HG02840 (cell line): ENCODE measurements at regions not wholly inside any gene's neighbourhood (a gene's known extent, or its start where the extent isn't known, plus 50 kb on each side); places are given as distances from the start of the nearest gene placed in this dataset.
"Not testable (repeated sequence)": the region's sequence is repeated elsewhere in the genome, so short reads cannot be mapped to it uniquely, and the experiment has no call there.

Source experiments
- ATAC-seq: cut with Tn5 transposase; IDR thresholded peaks from one replicate; pipeline ENCODE4 v1.9.1; 2021; ENCODE audit warnings: mild to moderate bottlenecking, moderate library complexity, moderate number of reproducible peaks; ENCODE audit not compliant: unreplicated experiment, low FRiP score

DNA sequence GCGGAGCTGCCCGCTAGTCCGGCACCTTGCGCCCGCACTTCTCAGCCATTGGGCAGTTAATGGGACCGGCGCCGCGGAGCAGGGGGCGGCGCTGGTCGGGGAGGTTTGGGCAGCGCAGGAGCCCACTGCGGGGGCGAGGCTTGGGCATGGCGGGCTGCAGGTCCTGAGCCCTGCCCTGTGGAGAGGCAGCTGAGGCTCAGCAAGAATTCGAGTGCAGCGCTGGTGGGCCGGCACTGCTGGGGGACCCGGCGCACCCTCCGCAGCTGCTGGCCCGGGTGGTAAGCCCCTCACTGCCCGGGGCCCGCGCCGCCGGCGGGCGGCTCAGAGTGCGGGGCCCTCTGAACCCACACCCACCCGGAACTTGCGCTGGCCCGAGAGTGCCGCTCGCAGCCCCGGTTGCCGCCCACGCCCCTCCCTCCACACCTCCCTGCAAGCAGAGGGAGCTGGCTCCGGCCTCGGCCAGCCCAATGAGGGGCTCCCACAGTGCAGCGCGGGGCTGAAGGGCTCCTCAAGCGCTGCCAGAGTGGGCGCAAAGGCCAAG lies 835.0 kb downstream of the TBL1XR1 start:
- no peak for ATAC-seq

DNA sequence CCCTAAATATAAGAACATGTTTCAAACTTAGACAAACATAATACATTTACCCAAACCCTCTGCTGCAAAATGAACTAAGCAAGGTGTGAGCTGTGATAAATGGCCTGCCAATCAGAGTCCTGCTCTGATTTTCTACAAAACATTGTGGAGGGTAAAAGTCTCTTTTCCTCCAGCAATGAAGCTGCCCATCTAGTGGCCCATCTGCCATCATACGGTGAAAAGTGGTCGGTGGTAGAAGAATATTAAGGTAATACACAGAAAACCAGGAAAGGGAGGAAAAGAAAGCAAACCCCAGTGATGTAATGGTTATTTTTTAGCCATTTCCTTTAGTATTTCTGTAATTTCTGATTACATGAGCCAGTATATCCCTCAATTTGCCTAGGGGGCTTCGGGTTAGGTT lies 838.1 kb downstream of the TBL1XR1 start:
- ATAC-seq = no peak

DNA sequence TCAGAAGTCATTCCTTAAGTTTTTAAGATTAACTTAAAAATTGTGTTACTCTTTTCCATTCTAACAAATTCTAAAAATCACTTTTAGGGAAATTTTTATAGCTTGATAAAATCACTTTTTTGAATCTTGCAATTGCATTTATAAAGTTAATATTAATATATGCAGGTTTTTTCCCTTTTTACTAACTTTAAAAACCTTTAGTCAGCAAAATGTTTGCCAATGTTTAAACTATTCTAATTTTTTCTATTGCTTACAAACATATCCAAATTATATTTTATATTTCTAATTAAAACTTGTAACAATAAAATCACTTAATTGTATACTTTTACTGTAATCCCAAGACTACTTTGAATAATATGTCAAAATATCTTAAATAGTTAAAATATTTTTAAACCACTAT lies 839.4 kb downstream of the TBL1XR1 start:
- ATAC-seq = no peak

DNA sequence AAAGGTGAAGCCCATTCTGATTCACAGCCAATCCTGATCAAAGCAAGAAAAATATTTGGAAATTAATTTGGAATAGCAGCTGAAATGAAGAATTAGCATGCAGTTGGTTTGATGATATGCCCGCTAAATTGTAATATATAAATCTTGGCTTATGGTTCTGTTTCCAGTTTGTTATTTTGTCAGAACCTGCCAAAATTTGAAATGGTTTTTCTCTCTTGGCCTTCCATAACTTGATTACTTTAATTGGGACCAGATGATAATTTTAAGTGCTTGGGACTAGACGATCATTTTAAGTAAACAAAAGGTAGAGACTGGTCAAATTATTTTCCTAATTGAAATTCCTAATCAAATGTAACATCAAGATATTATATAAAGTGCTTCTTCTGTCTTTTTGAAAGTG lies 842.4 kb downstream of the TBL1XR1 start:
- no peak for ATAC-seq

DNA sequence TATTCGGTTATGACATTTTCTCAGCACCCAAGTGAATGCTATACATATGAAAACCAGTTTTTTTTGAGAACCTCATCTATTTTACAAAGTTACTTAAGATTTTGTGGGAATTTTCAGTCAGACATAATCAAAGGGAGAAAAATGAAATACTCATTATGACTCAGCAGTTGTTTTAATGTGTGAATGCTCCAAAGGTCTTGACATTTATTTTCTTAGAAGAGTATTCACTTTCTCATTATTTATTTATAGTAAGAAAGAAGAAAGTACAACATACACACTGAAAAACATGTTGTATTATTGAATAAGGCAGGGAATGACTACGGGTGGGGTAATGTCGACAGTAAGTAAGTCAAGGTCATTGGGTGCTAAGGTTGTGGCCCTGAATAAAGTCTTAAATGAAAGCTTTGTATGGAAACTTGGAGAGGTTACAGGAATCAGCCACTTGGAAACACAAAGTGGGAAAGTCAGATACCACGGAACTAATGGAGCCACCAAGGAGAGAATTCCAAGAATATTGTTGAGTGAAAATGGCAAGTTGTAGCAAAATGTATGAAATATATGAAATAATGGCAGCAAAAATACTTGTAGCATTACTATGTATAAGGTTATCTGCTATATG lies 844.5 kb downstream of the TBL1XR1 start:
- no peak for ATAC-seq

DNA sequence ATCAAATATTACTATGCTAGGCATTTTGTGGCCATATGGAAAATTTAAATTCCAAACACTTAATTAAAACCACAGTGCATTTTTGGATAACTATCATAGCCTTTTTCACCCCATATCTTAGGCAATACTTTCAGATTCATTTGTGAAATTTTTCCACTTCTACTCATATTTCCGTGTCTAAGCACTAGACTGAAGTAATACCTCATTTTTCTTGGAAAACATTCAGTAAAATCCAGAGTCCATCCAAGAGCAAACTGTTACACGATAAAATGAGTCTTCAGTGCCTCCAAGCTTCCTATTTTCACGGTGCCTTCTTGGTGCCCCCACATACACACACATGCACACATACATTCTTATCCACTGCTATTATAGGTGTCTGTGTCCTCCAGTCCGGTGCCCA lies 845.9 kb downstream of the TBL1XR1 start:
- ATAC-seq = no peak

DNA sequence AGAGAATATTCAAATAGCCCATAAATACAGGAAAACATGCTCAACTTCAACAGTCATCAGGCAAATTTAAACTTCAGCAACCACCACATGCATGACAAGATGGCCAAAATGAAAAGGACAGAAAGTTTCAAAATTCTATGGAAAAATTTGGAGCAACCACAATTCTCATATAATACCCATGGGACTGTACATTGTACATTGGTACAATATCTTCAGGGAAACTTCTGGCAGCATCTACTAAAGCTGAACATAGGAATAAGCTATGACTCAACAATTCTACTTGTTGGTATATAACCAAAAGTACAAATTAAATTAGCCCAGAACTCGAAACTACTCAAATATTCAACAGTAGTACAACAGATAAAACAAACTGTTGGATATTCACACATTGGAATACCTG lies 847.6 kb downstream of the TBL1XR1 start:
- no peak for ATAC-seq

DNA sequence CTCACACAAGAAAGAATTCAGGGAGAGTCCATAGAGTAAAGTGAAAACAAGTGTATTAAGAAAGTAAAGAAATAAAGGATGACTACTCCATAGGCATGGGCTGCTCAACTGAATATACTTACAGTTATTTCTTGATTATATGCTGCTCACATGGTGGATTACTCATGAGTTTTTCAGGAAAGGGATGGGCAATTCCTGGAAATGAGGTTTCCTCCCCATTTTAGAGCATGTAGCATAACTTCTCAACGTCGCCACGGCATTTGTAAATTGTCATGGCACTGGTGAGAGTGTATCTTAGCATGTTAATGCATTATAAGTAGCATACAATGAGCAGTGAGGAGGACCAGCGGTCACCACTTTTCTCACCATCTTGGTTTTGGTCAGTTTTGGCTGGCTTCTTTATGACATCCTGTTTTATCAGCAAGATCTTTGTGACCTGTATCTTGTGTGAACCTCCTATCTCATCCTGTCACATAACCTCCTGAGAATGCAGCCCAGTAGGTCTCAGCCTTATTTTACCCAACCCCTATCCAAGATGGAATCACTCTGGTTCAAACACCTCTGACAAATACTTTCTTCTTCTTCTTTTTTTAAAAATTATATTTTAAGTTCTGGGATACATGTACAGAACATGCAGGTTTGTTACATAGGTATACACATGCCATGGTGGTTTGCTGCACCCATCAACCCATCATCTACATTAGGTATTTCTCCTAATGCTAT lies 849.7 kb downstream of the TBL1XR1 start:
- ATAC-seq = no peak

DNA sequence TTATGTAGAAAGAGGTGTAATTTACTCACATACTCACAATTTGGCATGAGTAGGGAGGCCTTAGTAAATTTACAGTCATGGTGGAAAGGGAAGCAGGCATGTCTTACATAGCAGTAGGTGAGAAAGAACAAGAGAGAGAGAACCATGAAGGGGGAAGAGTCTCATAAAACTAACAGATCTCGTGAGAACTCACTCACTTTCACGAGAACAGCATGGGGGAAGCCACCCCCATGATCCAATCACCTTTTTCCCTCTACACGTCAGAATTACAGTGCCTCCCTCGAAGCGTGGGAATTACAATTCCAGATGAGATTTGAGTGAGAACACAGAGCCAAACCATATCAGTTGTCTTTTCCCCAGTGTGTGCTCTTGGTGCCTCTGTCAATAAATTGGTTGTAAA lies 855.3 kb downstream of the TBL1XR1 start:
- ATAC-seq = no peak

DNA sequence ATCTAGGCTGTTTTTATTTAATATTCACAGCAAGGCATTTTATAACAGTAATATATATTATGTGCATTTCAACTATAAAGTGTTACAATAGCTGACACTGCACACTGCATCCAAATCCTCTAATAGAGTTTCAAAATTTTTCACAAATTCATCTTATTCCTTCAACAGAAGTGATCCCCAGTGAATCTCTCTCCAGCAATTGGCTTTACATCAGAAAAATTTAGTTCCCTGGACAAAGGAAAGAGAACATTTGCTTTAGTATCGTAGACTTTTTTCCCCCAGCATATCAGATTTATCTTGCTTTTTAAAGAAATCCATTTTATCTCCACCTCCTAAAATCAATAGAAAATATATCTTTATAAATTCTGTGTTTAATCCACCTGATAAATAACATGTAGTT lies 868.6 kb downstream of the TBL1XR1 start:
- no peak for ATAC-seq

DNA sequence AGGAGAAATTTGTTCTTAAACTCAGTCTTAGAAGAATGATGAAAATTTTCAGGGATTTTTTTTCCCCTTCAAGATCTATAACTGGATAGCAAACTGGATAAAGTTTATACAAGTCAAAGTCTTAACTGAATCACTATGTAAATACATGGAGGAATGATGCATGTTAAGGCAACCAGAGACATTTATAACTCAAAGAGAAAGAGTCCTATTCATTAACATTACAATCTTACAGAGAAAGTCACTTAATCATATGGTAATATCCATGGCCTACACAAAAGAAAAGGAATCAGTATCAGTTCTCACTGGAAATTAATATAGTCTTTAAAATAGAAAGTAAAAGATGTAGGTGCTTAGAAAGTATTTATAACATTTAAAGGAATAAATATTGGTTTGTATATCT lies 869.1 kb downstream of the TBL1XR1 start:
- ATAC-seq = no peak

DNA sequence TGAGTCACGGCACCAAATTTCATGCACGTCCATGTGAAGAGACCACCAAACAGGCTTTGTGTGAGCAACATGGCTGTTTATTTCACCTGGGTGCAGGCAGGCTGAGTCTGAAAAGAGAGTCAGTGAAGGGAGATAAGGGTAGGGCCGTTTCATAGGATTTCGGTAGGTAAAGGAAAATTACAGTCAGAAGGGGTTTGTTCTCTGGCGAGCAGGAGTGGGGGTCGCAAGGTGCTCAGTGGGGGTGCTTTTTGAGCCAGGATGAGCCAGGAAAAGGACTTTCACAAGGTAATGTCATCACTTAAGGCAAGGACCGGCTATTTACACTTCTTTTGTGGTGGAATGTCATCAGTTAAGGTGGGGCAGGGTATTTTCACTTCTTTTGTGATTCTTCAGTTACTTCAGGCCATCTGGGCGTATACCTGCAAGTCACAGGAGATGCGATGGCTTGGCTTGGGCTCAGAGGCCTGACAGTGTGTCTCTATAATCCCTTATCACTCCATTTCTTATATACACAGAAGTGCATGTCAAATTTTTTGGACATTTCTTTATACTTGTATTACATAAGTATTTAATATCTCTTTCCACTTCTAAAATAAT lies 870.3 kb downstream of the TBL1XR1 start:
- ATAC-seq = not testable (repeated sequence)

DNA sequence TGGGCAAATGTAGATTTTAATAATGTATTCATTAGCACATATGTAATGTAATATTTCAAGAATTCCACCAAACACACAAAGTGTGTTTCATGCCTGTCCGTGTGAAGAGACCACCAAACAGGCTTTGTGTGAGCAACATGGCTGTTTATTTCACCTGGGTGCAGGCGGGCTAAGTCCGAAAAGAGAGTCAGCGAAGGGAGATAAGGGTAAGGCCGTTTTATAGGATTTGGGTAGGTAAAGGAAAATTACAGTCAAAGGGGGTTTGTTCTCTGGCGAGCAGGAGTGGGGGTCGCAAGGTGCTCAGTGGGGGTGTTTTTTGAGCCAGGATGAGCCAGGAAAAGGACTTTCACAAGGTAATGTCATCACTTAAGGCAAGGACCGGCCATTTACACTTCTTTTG lies 875.8 kb downstream of the TBL1XR1 start:
- ATAC-seq = not testable (repeated sequence)

DNA sequence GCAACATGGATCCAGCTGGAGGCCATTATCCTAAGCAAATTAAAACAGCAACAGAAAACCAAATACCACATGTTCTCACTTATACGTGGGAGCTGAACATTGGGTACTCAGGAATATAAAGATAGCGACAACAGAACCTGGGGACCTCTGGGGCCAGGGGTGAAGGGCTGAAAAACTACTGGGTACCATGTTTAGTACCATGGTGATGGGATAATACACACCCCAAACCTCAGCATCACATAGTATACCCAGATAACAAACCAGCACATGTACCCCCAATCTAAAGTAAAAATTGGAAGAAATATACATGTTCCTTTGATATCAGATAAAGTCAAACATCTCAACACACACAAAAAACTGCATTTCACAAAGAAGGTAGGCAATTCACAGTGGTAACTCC lies 876.2 kb downstream of the TBL1XR1 start:
- no peak for ATAC-seq

DNA sequence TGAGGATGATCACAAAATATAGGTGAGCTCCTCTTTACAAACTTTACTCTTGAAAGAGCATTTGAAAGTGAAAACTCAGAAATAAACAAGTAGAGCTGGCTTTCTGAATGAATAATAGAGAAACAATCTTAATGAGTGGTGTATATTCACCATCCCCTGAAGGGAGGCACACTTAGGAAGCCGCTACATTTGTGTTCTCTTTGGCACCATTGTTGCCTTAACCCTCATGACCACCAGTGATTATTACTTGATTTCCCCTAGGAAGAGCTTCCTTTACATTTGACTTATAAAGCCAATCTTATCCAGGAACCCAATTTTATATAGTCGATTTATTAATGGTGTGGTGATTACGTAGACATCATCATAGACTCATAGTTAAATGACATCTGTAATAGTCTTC lies 883.9 kb downstream of the TBL1XR1 start:
- no peak for ATAC-seq

DNA sequence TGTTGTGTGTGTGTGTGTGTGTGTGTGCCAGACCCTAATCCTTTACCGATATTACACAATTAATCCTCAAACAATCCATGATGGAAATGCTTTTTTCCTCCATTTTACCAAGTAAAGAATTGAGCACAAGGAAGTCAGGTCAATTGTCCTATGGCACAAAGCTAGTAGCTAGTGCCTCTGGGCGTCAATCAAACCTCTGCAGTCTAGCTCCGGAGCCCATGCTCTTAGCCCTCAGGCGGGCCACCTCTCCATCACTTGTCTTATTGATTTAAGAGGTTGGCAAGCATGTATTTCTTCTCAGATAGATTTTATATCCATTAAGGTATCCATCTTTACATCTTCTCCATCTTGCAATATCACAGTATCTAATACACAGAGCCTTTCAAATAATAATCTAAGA lies 886.6 kb downstream of the TBL1XR1 start:
- ATAC-seq = no peak

DNA sequence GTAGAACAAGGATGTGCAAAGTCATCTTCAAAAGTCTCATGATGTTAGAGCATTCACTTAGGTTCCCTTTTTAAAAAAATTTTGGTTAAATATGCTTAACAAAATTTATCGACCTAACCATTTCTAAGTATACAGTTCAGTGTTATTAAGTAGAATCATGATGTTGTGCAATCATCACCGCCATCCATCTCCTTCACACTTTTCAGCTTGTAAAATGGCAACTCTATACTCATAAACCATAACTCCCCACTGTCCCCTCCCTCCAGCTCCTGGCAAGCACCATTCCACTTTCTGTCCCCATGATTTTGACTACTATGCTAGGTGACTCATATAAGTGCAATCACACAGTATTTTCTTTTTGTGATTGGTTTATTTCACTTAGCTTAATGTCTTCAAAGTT lies 895.0 kb downstream of the TBL1XR1 start:
- no peak for ATAC-seq

DNA sequence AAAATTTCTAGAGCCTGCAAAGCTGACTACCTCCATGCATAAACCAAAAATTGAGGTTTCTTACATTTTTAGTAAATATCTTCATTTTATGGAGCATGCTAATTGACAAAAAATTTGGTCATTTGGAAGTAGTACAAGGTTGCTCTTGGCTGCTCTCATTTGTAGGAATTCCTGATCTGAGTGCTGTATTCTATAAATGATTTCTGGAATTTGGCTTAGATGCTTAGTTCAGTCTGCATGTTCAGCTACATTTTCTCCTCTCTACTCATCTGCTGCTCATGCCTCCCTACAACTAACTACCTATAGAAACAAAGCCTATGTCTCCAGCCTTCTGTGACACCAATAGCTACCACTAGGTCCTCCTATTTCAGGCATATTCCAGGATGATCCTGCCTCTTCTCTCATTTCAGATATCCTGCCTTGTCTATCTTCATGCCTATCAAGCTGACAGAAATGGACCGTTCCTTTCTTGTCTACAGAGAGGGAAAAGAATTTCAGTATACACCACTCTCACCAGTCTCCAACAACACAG lies 901.1 kb downstream of the TBL1XR1 start:
- no peak for ATAC-seq

DNA sequence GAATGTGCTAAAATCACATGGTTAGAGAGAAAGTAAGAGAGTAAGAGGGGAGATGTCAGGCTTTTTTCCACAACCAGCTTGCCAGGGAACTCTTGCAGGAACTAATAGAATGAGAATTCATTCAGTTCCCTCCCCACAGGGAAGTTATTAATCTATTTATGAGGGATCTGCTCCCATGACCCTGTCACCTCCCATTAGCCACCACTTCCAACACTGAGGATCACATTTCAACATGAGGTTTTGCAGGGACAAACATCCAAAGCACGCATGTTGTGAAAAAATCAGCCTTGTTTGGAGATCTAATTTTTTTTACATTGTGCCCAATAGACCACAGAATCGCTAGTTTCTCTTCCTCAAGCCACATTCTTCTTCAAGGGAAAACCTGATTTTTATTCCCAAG lies 904.0 kb downstream of the TBL1XR1 start:
- ATAC-seq = no peak

DNA sequence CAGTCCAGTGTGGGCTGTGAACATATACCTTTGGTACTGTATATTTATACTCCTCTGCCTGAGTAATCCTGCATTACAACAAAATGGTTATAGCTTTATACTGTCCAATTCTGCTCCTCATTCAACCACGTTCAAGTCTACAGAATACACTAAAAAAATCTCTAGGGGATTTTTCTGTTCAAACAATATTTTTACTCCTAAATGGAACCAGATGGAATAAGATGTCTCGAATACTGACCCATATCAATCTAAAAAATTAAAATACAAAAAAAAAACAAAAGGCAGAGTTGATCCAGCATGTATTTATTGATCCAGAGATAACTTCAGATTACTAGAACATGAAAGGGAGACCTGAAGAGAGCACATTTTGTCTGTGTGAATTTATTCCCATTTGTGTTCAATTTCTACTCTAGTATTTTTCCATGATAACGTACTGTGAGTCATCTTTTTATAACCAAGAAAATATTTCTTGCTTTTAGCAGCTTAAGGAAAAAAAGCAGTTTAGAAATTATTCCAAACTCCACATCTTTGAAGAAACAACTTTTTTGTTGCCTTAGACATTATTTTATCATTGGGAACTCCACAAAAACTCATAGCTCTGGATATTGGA lies 910.7 kb downstream of the TBL1XR1 start:
- ATAC-seq = no peak

DNA sequence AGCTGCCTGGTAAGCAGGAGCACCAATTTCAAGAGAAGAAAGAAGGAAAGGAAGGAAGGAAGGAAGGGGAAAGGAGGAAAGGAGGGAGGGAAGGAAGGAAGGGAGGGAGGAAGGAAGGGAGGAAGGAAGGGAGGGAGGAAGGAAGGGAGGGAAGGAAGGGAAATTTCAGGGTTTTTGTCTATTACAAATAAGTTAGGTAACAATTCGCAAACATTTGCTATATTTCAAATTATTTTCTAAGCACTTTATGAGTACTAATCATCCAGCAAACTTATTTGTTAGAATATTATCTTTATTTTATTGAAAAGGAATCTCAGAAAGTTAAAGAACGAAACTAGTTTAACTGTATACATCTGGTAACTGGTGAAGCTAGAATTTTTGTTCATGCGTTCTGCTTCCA lies 921.7 kb downstream of the TBL1XR1 start:
- no peak for ATAC-seq
